WTC11 (cell line): ENCODE measurements at regions not wholly inside any gene's neighbourhood (a gene's known extent, or its start where the extent isn't known, plus 50 kb on each side); places are given as distances from the start of the nearest gene placed in this dataset.

Experiments
- CTCF ChIP-seq: fragments of 200-600 bp; IDR thresholded peaks from 2 replicates; pipeline ENCODE4 v1.8.0; 2022; ENCODE audit warnings: antibody characterized with exemption
- ESRRA ChIP-seq: sonication (generic); formaldehyde crosslinking; IDR thresholded peaks from 2 replicates; pipeline ENCODE4 v1.8.1; 2022; ENCODE audit warnings: mild to moderate bottlenecking, missing genetic modification reagents, borderline replicate concordance
- IRF1 ChIP-seq: sonication (generic); formaldehyde crosslinking; IDR thresholded peaks from 2 replicates; pipeline ENCODE4 v1.8.0; 2023; ENCODE audit warnings: missing genetic modification reagents
- IRF2 ChIP-seq: sonication (generic); formaldehyde crosslinking; IDR thresholded peaks from 2 replicates; pipeline ENCODE4 v1.8.0; 2022; ENCODE audit warnings: low read depth, missing genetic modification reagents, borderline replicate concordance
- JUN ChIP-seq: sonication (generic); formaldehyde crosslinking; IDR thresholded peaks from 2 replicates; pipeline ENCODE4 v1.8.0; 2023; ENCODE audit warnings: mild to moderate bottlenecking, missing genetic modification reagents
- KAT7 ChIP-seq: sonication (generic); formaldehyde crosslinking; IDR thresholded peaks from 2 replicates; pipeline ENCODE4 v1.8.1; 2023; ENCODE audit warnings: missing genetic modification reagents, mild to moderate bottlenecking, borderline replicate concordance
- MLX ChIP-seq: sonication (generic); formaldehyde crosslinking; IDR thresholded peaks from 2 replicates; pipeline ENCODE4 v1.8.1; 2023; ENCODE audit warnings: mild to moderate bottlenecking, missing genetic modification reagents, moderate library complexity
- NFYB ChIP-seq: sonication (generic); formaldehyde crosslinking; conservative IDR thresholded peaks from 2 replicates; pipeline ENCODE4 v1.8.0; 2022; ENCODE audit warnings: low read depth, missing genetic modification reagents
- PRDM15 ChIP-seq: sonication (generic); formaldehyde crosslinking; IDR thresholded peaks from 2 replicates; pipeline ENCODE4 v1.8.0; 2022; ENCODE audit warnings: missing genetic modification reagents
- SMAD3 ChIP-seq: sonication (generic); formaldehyde crosslinking; IDR thresholded peaks from 2 replicates; pipeline ENCODE4 v1.8.0; 2022; ENCODE audit warnings: missing genetic modification reagents, mild to moderate bottlenecking, borderline replicate concordance
- ZNF416 ChIP-seq: fragments of 250-450 bp; sonication (Bioruptor Pico); IDR thresholded peaks from 2 replicates; pipeline ENCODE4 v1.9.0; 2021; ENCODE audit warnings: mild to moderate bottlenecking, inconsistent platforms
- TF ChIP-seq, protein P1 (sequence below): sonication (generic); formaldehyde crosslinking; conservative IDR thresholded peaks from 2 replicates; pipeline ENCODE4 v1.8.1; 2023; ENCODE audit warnings: mild to moderate bottlenecking, low read depth, missing genetic modification reagents, moderate library complexity

- TF ChIP-seq NFYB (CRISPR knock-in tag) (no peak), JUN (CRISPR knock-in tag) (no peak), PRDM15 (CRISPR knock-in tag) (no peak), CTCF (no peak), IRF1 (CRISPR knock-in tag) (no peak), ZNF416 (CRISPR knock-in tag) (no peak), IRF2 (CRISPR knock-in tag) (no peak), KAT7 (CRISPR knock-in tag) (no peak), SMAD3 (CRISPR knock-in tag) (no peak), ESRRA (no peak), MLX (CRISPR knock-in tag) (no peak)
- TF ChIP-seq, protein P1, sequence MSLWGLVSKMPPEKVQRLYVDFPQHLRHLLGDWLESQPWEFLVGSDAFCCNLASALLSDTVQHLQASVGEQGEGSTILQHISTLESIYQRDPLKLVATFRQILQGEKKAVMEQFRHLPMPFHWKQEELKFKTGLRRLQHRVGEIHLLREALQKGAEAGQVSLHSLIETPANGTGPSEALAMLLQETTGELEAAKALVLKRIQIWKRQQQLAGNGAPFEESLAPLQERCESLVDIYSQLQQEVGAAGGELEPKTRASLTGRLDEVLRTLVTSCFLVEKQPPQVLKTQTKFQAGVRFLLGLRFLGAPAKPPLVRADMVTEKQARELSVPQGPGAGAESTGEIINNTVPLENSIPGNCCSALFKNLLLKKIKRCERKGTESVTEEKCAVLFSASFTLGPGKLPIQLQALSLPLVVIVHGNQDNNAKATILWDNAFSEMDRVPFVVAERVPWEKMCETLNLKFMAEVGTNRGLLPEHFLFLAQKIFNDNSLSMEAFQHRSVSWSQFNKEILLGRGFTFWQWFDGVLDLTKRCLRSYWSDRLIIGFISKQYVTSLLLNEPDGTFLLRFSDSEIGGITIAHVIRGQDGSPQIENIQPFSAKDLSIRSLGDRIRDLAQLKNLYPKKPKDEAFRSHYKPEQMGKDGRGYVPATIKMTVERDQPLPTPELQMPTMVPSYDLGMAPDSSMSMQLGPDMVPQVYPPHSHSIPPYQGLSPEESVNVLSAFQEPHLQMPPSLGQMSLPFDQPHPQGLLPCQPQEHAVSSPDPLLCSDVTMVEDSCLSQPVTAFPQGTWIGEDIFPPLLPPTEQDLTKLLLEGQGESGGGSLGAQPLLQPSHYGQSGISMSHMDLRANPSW, result no peak
These were observed 325.5 kb upstream of the IMPG1 start for GRCh38 chr6:76397966-76398365.
